Transverse colon (tissue), 4 donors: ENCODE measurements at regions not wholly inside any gene's neighbourhood (a gene's known extent, or its start where the extent isn't known, plus 50 kb on each side); places are given as distances from the start of the nearest gene placed in this dataset.

Experiments used
- DNase-seq: peaks from one replicate; pipeline ENCODE4 v3.0.0-alpha.2; 2019
- H3K27ac ChIP-seq, 4 donors: fragments of 200-600 bp; sonication (generic); 2 replicates each; pipeline ENCODE4 v1.5.1; 2016 to 2018; ENCODE audit warnings: inconsistent platforms in 4 of 4
- H3K27me3 ChIP-seq: fragments of 200-600 bp; sonication (generic); 2 replicates; pipeline ENCODE4 v1.5.1; 2017; ENCODE audit warnings: inconsistent platforms
- H3K36me3 ChIP-seq, 4 donors: fragments of 200-600 bp; sonication (generic); 2 replicates each; pipeline ENCODE4 v1.5.1; 2017 to 2019; ENCODE audit warnings: inconsistent platforms in 4 of 4
- H3K4me1 ChIP-seq, 4 donors: fragments of 200-600 bp; sonication (generic); 2 replicates each; pipeline ENCODE4 v1.5.1; 2017 to 2020; ENCODE audit warnings: inconsistent platforms in 4 of 4
- H3K4me3 ChIP-seq, 4 donors: fragments of 200-600 bp; sonication (generic); 1 replicate in 1 of 4; 2 replicates in 3 of 4; pipeline versions ENCODE4 v1.5.1 to v1.6.1; 2017 to 2019; ENCODE audit warnings: inconsistent platforms in 4 of 4
- H3K9me3 ChIP-seq, 2 donors: fragments of 200-600 bp; sonication (generic); 2 replicates each; pipeline ENCODE4 v1.5.1; 2017 to 2019; ENCODE audit warnings: inconsistent platforms in 2 of 2
- CTCF ChIP-seq, 5 experiments: fragments of 200-600 bp in 3 of 5; fragments of 450-650 bp in 2 of 5; sonication (generic) in 3 of 5; IDR thresholded peaks; 1 replicate in 2 of 5; 2 replicates in 3 of 5; pipeline ENCODE4 v1.5.1; 2016 to 2017; ENCODE audit warnings: antibody characterized with exemption in 5 of 5, inconsistent platforms in 3 of 5, mild to moderate bottlenecking in 2 of 5, moderate library complexity in 1 of 5
- EP300 ChIP-seq: sonication (generic); formaldehyde crosslinking; IDR thresholded peaks from one replicate; pipeline ENCODE4 v1.6.1; 2017; ENCODE audit warnings: antibody characterized with exemption, low read depth
- POLR2A ChIP-seq: fragments of 450-650 bp; IDR thresholded peaks from one replicate; pipeline ENCODE4 v1.6.1; 2016; ENCODE audit warnings: antibody characterized with exemption, mild to moderate bottlenecking, moderate library complexity
- POLR2AphosphoS5 ChIP-seq, 3 donors: sonication (generic); formaldehyde crosslinking; IDR thresholded peaks; one replicate each; pipeline ENCODE4 v1.6.1; 2016; ENCODE audit warnings: antibody characterized with exemption in 3 of 3
- WGBS, 2 donors: methylation state at CpG; one replicate each; pipeline ENCODE4 v1.1.5; 2018; ENCODE audit warnings: low coverage in 1 of 2; 5-methylcytosine and 5-hydroxymethylcytosine counted together
- in situ Hi-C, 4 donors: fragments of 200-750 bp; cut with MboI; loops; one replicate each; pipeline versions ENCODE4 v1.15.0 to v1.15.1; 2017; ENCODE audit warnings: low sequenced_read_pairs in 3 of 4, low pct_ligation_motif_present in 1 of 4, low pct_unique_long_range_greater_than_20kb in 1 of 4
- intact Hi-C: fragments of 100-400 bp; cut with DNase I; formaldehyde crosslinking; loops from one replicate; pipeline ENCODE4 v1.15.1; 2023; ENCODE audit warnings: low total_unique reads

- intact Hi-C loops (no loop called here), in situ Hi-C loops (no loop called here)
- H3K27ac ChIP-seq, result peak overlapping the region; percentile 77 to 87 (median 82)
- 41 to 48% methylated on average over 2 of the region's 2 CpGs for WGBS, 2 donors
- H3K27me3 ChIP-seq, result peaks cover 8% of the 10 kb centered on the region
- no peak for DNase-seq
- H3K4me3 ChIP-seq, result peak overlapping the region in 3 of 4 donors; percentile 23 to 40 (median 23)
- H3K36me3 ChIP-seq, result no peaks in the 10 kb centered on the region
- H3K4me1 ChIP-seq, result peaks cover 0 to 23% (median 16%) of the 10 kb centered on the region in 4 donors
- H3K9me3 ChIP-seq, result peaks cover 10 to 13% of the 10 kb centered on the region in 2 donors
- TF ChIP-seq EP300 (no peak), POLR2AphosphoS5 (IDR thresholded peaks at IDR 0.05) (no peak), POLR2A (no peak), CTCF (IDR thresholded peaks at IDR 0.05) (no peak)
Measured at GRCh38 chr13:106344342-106344741, 191.1 kb downstream of the EFNB2 start.

GRCh38 chr13:106343836-106344235, 191.6 kb downstream of the EFNB2 start:
- intact Hi-C loops, result no loop called here
- peak overlapping the region; percentile 77 to 87 (median 82) for H3K27ac ChIP-seq
- no peaks in the 10 kb centered on the region for H3K36me3 ChIP-seq
- in situ Hi-C loops, result no loop called here
- DNase-seq, result no peak
- peaks cover 10 to 13% of the 10 kb centered on the region in 2 donors for H3K9me3 ChIP-seq
- 25 to 38% methylated on average over 3 of the region's 3 CpGs for WGBS, 2 donors
- H3K27me3 ChIP-seq, result peaks cover 3% of the 10 kb centered on the region
- peak overlapping the region in 3 of 4 donors; percentile 23 to 40 (median 23) for H3K4me3 ChIP-seq
- H3K4me1 ChIP-seq, result peaks cover 0 to 21% (median 14%) of the 10 kb centered on the region in 4 donors
- TF ChIP-seq POLR2A (no peak), EP300 (no peak), POLR2AphosphoS5 (IDR thresholded peaks at IDR 0.05) (no peak), CTCF (IDR thresholded peaks at IDR 0.05) (no peak)

- intact Hi-C loops, result no loop called here
- no peaks in the 10 kb centered on the region for H3K36me3 ChIP-seq
- H3K4me3 ChIP-seq, result no peak overlapping the region
- no peak for TF ChIP-seq POLR2AphosphoS5 (IDR thresholded peaks at IDR 0.05)
- no peak for TF ChIP-seq POLR2A
- no peak for TF ChIP-seq CTCF (IDR thresholded peaks at IDR 0.05)
- TF ChIP-seq EP300, result no peak
- no peak overlapping the region for H3K27ac ChIP-seq
- DNase-seq, result no peak
- H3K4me1 ChIP-seq, result peaks cover 0 to 15% (median 7%) of the 10 kb centered on the region in 4 donors
- no peaks in the 10 kb centered on the region for H3K27me3 ChIP-seq
- 93 to 94% methylated on average over 2 of the region's 2 CpGs for WGBS, 2 donors
- in situ Hi-C loops, result no loop called here
- H3K9me3 ChIP-seq, result peaks cover 10 to 13% of the 10 kb centered on the region in 2 donors
Measured at GRCh38 chr13:106340249-106340648, 195.2 kb downstream of the EFNB2 start.

GRCh38 chr13:106337096-106337850, 198.2 kb downstream of the EFNB2 start:
- DNase-seq, result no peak
- TF ChIP-seq POLR2A (no peak), CTCF (IDR thresholded peaks at IDR 0.05) (no peak), EP300 (no peak), POLR2AphosphoS5 (IDR thresholded peaks at IDR 0.05) (no peak)
- no peak overlapping the region for H3K27ac ChIP-seq
- no peak overlapping the region for H3K4me3 ChIP-seq
- 81 to 83% methylated on average over 7 of the region's 7 CpGs for WGBS, 2 donors
- H3K36me3 ChIP-seq, result no peaks in the 10 kb centered on the region
- no peaks in the 10 kb centered on the region for H3K4me1 ChIP-seq
- peaks cover 10 to 13% of the 10 kb centered on the region in 2 donors for H3K9me3 ChIP-seq
- intact Hi-C loops (no loop called here), in situ Hi-C loops (no loop called here)
- H3K27me3 ChIP-seq, result no peaks in the 10 kb centered on the region
